Panc1 (cell line): ENCODE measurements at regions not wholly inside any gene's neighbourhood (a gene's known extent, or its start where the extent isn't known, plus 50 kb on each side); places are given as distances from the start of the nearest gene placed in this dataset.

Source experiments
- ATAC-seq: fragments of 200-7000 bp; cut with Tn5 transposase; 2 replicates; pipeline ENCODE4 v1.9.1; 2020; ENCODE audit warnings: mild to moderate bottlenecking, moderate library complexity
- BruUV-seq: library from RNA; stranded (reverse); fragments of 400-500 nt; replicated peaks from 2 replicates; lab custom pipeline; 2021; lab: Mats Ljungman, UMichigan
- CTCF ChIA-PET: fragments of 300-600 bp; sonication (Branson Sonifier 250); formaldehyde crosslinking; loops from one replicate; lab custom pipeline; 2022; ENCODE audit warnings: antibody characterized with exemption; lab: Charles Lee
- POLR2A ChIA-PET: fragments of 300-600 bp; sonication (Branson Sonifier 250); formaldehyde crosslinking; loops from one replicate; lab custom pipeline; 2022; ENCODE audit warnings: antibody characterized with exemption; lab: Charles Lee
- DNase-seq: peaks from one replicate; pipeline ENCODE4 v3.0.0-alpha.2; 2010; ENCODE audit warnings: low read depth, low spot score
- H3K27ac ChIP-seq: 2 replicates; pipeline ENCODE4 v1.5.1; 2011; ENCODE audit warnings: mild to moderate bottlenecking, low read length, inconsistent platforms
- H3K27me3 ChIP-seq: fragments of 200-500 bp; sonication (Bioruptor generic); 2 replicates; pipeline ENCODE4 v1.6.0; 2014; ENCODE audit warnings: low read length, inconsistent platforms; ENCODE audit not compliant: control insufficient read depth, insufficient read depth
- H3K36me3 ChIP-seq: fragments of 200-500 bp; sonication (Bioruptor generic); 2 replicates; pipeline ENCODE4 v1.5.1; 2014; ENCODE audit warnings: inconsistent platforms, mild to moderate bottlenecking, low read length, moderate library complexity; ENCODE audit not compliant: control insufficient read depth, insufficient read depth
- H3K4me1 ChIP-seq: 2 replicates; pipeline ENCODE4 v1.5.1; 2011; ENCODE audit warnings: inconsistent platforms, mild to moderate bottlenecking, low read length, moderate library complexity; ENCODE audit not compliant: control insufficient read depth, insufficient read depth
- H3K4me3 ChIP-seq, 2 experiments: 2 replicates each; pipeline ENCODE4 v1.5.1; 2011 to 2012; ENCODE audit warnings: low read depth in 2 of 2, low read length in 2 of 2, mild to moderate bottlenecking in 2 of 2, inconsistent platforms in 1 of 2, moderate library complexity in 1 of 2
- H3K9me3 ChIP-seq: fragments of 200-500 bp; sonication (Bioruptor generic); 2 replicates; pipeline ENCODE4 v1.5.1; 2014; ENCODE audit warnings: low read depth, mild to moderate bottlenecking, inconsistent platforms, low read length, moderate library complexity; ENCODE audit not compliant: control insufficient read depth, insufficient read depth
- POLR2AphosphoS5 ChIP-seq: IDR thresholded peaks from 2 replicates; pipeline ENCODE4 v1.6.1; 2012; ENCODE audit warnings: mild to moderate bottlenecking, low read depth, low read length, moderate library complexity
- SIN3A ChIP-seq: IDR thresholded peaks from 2 replicates; pipeline ENCODE4 v1.6.1; 2012; ENCODE audit warnings: low read depth, mild to moderate bottlenecking, low read length, moderate library complexity, borderline replicate concordance; ENCODE audit not compliant: insufficient read depth
- TCF7L2 ChIP-seq: IDR thresholded peaks from 2 replicates; pipeline ENCODE4 v1.6.1; 2011; ENCODE audit warnings: mild to moderate bottlenecking, low read depth, low read length, inconsistent platforms
- in situ Hi-C: cut with HindIII; loops from 2 replicates; pipeline ENCODE4 v1.10.0; 2016; ENCODE audit warnings: low sequenced_read_pairs, low pct_unique_long_range_greater_than_20kb
- intact Hi-C: fragments of 100-400 bp; cut with micrococcal nuclease; formaldehyde crosslinking; loops from one replicate; pipeline ENCODE4 v1.10.0; 2022; ENCODE audit not compliant: unreplicated experiment
- TF ChIP-seq, protein P1 (sequence below): fragments of 450-650 bp; IDR thresholded peaks from 2 replicates; pipeline ENCODE4 v1.5.1; 2017; ENCODE audit warnings: mild to moderate bottlenecking
- TF ChIP-seq, protein P2 (sequence below), 2 experiments: IDR thresholded peaks; 2 replicates each; pipeline ENCODE4 v1.6.1; 2011 to 2012; ENCODE audit warnings: low read depth in 2 of 2, control low read depth in 1 of 2, low read length in 1 of 2, mild to moderate bottlenecking in 1 of 2, moderate library complexity in 1 of 2; ENCODE audit not compliant: insufficient read depth in 1 of 2

DNA sequence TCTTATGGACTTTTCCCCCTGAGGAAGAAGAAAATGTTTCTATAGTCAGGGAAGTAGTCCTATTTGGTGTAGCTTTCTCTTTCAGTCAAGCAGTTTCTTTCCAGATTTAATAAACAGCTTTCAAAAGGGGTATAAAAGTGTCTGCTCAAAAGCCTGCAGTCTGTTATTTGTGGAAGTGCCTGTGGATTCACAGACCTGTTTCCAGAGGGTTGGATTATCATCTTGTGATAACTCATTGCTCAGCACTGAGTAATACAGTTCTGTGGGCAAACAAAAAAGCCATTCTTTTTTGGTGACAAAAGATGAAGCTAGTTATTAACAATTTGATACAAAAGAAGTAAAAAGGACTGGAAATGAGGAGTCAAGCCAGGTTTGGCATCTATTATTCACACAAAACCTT lies 358.2 kb upstream of the ID4 start:
- CTCF ChIA-PET, result no interaction called here
- in situ Hi-C loops, result no loop called here

GRCh38 chr6:19479551-19479950 lies 357.6 kb upstream of the ID4 start:
- intact Hi-C loops, result no loop called here
- ATAC-seq (no peak), DNase-seq (no peak)
- Histone ChIP-seq H3K4me3 (no peak overlapping the region), H3K36me3 (no peaks in the 10 kb centered on the region), H3K9me3 (no peaks in the 10 kb centered on the region), H3K4me1 (no peaks in the 10 kb centered on the region), H3K27me3 (no peaks in the 10 kb centered on the region), H3K27ac (no peak overlapping the region)
- TF ChIP-seq, protein P1, sequence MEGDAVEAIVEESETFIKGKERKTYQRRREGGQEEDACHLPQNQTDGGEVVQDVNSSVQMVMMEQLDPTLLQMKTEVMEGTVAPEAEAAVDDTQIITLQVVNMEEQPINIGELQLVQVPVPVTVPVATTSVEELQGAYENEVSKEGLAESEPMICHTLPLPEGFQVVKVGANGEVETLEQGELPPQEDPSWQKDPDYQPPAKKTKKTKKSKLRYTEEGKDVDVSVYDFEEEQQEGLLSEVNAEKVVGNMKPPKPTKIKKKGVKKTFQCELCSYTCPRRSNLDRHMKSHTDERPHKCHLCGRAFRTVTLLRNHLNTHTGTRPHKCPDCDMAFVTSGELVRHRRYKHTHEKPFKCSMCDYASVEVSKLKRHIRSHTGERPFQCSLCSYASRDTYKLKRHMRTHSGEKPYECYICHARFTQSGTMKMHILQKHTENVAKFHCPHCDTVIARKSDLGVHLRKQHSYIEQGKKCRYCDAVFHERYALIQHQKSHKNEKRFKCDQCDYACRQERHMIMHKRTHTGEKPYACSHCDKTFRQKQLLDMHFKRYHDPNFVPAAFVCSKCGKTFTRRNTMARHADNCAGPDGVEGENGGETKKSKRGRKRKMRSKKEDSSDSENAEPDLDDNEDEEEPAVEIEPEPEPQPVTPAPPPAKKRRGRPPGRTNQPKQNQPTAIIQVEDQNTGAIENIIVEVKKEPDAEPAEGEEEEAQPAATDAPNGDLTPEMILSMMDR, result no peak
- TF ChIP-seq, protein P2, sequence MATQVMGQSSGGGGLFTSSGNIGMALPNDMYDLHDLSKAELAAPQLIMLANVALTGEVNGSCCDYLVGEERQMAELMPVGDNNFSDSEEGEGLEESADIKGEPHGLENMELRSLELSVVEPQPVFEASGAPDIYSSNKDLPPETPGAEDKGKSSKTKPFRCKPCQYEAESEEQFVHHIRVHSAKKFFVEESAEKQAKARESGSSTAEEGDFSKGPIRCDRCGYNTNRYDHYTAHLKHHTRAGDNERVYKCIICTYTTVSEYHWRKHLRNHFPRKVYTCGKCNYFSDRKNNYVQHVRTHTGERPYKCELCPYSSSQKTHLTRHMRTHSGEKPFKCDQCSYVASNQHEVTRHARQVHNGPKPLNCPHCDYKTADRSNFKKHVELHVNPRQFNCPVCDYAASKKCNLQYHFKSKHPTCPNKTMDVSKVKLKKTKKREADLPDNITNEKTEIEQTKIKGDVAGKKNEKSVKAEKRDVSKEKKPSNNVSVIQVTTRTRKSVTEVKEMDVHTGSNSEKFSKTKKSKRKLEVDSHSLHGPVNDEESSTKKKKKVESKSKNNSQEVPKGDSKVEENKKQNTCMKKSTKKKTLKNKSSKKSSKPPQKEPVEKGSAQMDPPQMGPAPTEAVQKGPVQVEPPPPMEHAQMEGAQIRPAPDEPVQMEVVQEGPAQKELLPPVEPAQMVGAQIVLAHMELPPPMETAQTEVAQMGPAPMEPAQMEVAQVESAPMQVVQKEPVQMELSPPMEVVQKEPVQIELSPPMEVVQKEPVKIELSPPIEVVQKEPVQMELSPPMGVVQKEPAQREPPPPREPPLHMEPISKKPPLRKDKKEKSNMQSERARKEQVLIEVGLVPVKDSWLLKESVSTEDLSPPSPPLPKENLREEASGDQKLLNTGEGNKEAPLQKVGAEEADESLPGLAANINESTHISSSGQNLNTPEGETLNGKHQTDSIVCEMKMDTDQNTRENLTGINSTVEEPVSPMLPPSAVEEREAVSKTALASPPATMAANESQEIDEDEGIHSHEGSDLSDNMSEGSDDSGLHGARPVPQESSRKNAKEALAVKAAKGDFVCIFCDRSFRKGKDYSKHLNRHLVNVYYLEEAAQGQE (IDR thresholded peaks at IDR 0.05; ENCODE audit: insufficient read depth in 1 of 2, low read depth in 2 of 2, low read length in 1 of 2), result no peak
- TF ChIP-seq TCF7L2 (no peak), SIN3A (no peak), POLR2AphosphoS5 (no peak)
- no TSS peak for BruUV-seq
- POLR2A ChIA-PET, result no interaction called here
- in situ Hi-C loops, result no loop called here
- CTCF ChIA-PET, result no interaction called here

More for the DNA sequence above, 358.2 kb upstream of the ID4 start:
- TF ChIP-seq SIN3A, result no peak
- TF ChIP-seq, protein P2 (IDR thresholded peaks at IDR 0.05; ENCODE audit: insufficient read depth in 1 of 2, low read depth in 2 of 2, low read length in 1 of 2), result no peak
- TF ChIP-seq, protein P1, result no peak
- TF ChIP-seq TCF7L2, result no peak
- no peak for TF ChIP-seq POLR2AphosphoS5
- intact Hi-C loops, result no loop called here
- H3K27ac ChIP-seq, result no peak overlapping the region
- BruUV-seq, result no TSS peak
- DNase-seq, result no peak
- no peak for ATAC-seq
- H3K36me3 ChIP-seq, result no peaks in the 10 kb centered on the region
- H3K9me3 ChIP-seq, result no peaks in the 10 kb centered on the region
- no peak overlapping the region for H3K4me3 ChIP-seq
- POLR2A ChIA-PET, result no interaction called here
- no peaks in the 10 kb centered on the region for H3K4me1 ChIP-seq
- H3K27me3 ChIP-seq, result no peaks in the 10 kb centered on the region
